ENCODE measurements at regions not wholly inside any gene's neighbourhood (a gene's known extent, or its start where the extent isn't known, plus 50 kb on each side); places are given as distances from the start of the nearest gene placed in this dataset.

- H3K4me3 ChIP-seq, result no peak overlapping the region
- no peak overlapping the region for H3K27ac ChIP-seq
- H3K4me1 ChIP-seq (ENCODE audit: low read depth), result no peaks in the 10 kb centered on the region
- H3K27me3 ChIP-seq, result no peaks in the 10 kb centered on the region
- no peaks in the 10 kb centered on the region for H3K36me3 ChIP-seq
- no peak for DNase-seq (ENCODE audit: low read depth in 1 of 2, low spot score in 1 of 2)
- H3K9me3 ChIP-seq (ENCODE audit: low read depth), result no peaks in the 10 kb centered on the region
- no peak for TF ChIP-seq CTCF (IDR thresholded peaks at IDR 0.05; ENCODE audit: low read depth, low read length)
Observed at GRCh38 chr6:102641426-102641825, 1247.9 kb downstream of the GRIK2 start.

- Histone ChIP-seq H3K36me3 (no peaks in the 10 kb centered on the region), H3K4me3 (no peak overlapping the region), H3K4me1 (ENCODE audit: low read depth) (no peaks in the 10 kb centered on the region), H3K9me3 (ENCODE audit: low read depth) (no peaks in the 10 kb centered on the region), H3K27me3 (no peaks in the 10 kb centered on the region), H3K27ac (no peak overlapping the region)
- DNase-seq (ENCODE audit: low read depth in 1 of 2, low spot score in 1 of 2), result no peak
- no peak for TF ChIP-seq CTCF (IDR thresholded peaks at IDR 0.05; ENCODE audit: low read depth, low read length)
Observed at GRCh38 chr6:102631921-102632320, 1238.4 kb downstream of the GRIK2 start.

GRCh38 chr6:102623201-102623600 lies 1229.7 kb downstream of the GRIK2 start:
- Histone ChIP-seq H3K27me3 (no peaks in the 10 kb centered on the region), H3K27ac (no peak overlapping the region), H3K4me1 (ENCODE audit: low read depth) (peaks cover 5% of the 10 kb centered on the region), H3K4me3 (no peak overlapping the region), H3K36me3 (no peaks in the 10 kb centered on the region), H3K9me3 (ENCODE audit: low read depth) (no peaks in the 10 kb centered on the region)
- TF ChIP-seq CTCF (IDR thresholded peaks at IDR 0.05; ENCODE audit: low read depth, low read length), result no peak
- no peak for DNase-seq (ENCODE audit: low read depth in 1 of 2, low spot score in 1 of 2)

GRCh38 chr6:102619585-102619984 lies 1226.1 kb downstream of the GRIK2 start:
- Histone ChIP-seq H3K27me3 (no peaks in the 10 kb centered on the region), H3K9me3 (ENCODE audit: low read depth) (no peaks in the 10 kb centered on the region), H3K4me1 (ENCODE audit: low read depth) (peaks cover 5% of the 10 kb centered on the region), H3K27ac (no peak overlapping the region), H3K4me3 (no peak overlapping the region), H3K36me3 (no peaks in the 10 kb centered on the region)
- TF ChIP-seq CTCF (IDR thresholded peaks at IDR 0.05; ENCODE audit: low read depth, low read length), result peak; percentile 29
- DNase-seq (ENCODE audit: low read depth in 1 of 2, low spot score in 1 of 2), result peak; percentile 9 to 48

GRCh38 chr6:102582569-102582968 lies 1189.1 kb downstream of the GRIK2 start:
- H3K27ac ChIP-seq, result no peak overlapping the region
- no peaks in the 10 kb centered on the region for H3K4me1 ChIP-seq (ENCODE audit: low read depth)
- no peaks in the 10 kb centered on the region for H3K27me3 ChIP-seq
- H3K9me3 ChIP-seq (ENCODE audit: low read depth), result no peaks in the 10 kb centered on the region
- H3K36me3 ChIP-seq, result no peaks in the 10 kb centered on the region
- no peak overlapping the region for H3K4me3 ChIP-seq
- TF ChIP-seq CTCF (IDR thresholded peaks at IDR 0.05; ENCODE audit: low read depth, low read length), result no peak
- no peak for DNase-seq (ENCODE audit: low read depth in 1 of 2, low spot score in 1 of 2)
